MV-4-11 (cell line): ENCODE measurements at regions not wholly inside any gene's neighbourhood (a gene's known extent, or its start where the extent isn't known, plus 50 kb on each side); places are given as distances from the start of the nearest gene placed in this dataset.
"Not testable (repeated sequence)": the region's sequence is repeated elsewhere in the genome, so short reads cannot be mapped to it uniquely, and the experiment has no call there.

ENCODE experiments used
- DNase-seq: peaks from one replicate; lab custom pipeline; 2025; lab: John Stamatoyannopoulos, UW

DNA sequence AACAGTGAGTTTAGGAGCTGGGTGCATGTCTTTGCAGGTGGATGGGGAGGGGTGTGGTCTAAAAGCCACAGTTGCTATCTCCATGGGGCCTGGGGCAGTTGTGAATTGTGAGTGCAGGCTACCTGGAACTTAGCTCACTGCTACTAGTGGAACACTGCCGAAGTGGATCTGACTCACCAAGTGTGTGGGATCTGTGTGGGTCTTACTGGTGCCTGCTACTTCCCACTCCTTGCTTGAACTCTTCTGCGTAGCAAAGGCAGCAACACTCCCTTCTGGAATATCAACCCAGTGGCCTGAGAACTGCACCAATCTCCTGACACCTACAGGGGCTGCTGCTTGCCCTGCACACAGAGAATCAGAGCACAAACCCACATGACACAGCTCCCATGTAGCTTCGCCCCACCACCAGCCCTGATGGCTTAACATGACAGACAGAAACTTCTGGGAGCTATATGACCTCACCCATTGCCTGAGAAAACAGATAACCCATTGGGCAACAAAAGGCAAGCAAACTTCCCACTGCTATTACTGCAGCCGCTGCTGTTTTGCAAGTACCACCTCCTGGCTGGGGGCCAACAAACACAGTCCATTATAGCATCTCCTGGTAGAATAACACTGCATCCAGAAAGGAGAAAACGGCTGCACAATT, 455.1 kb upstream of the DDX18 start:
- no peak for DNase-seq

DNA sequence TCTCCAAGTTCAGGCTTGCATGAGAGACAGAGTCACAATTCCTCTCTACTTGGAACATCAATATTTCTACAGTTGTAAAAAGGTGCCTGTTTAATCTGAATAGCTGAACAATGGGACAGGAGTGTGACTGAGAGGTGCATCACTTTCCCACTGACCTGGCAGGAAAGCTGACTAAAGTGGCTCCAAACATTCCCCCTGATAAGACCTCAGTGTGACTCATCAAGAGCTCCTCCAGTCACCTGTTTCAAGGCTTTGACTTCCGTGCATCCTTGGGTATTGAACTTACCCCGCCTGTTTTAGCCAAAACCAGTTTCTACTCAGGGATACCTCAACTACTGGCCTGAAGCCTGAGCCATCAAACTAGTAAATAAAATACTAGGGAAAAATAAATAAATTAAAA, 453.9 kb upstream of the DDX18 start:
- DNase-seq, result no peak

DNA sequence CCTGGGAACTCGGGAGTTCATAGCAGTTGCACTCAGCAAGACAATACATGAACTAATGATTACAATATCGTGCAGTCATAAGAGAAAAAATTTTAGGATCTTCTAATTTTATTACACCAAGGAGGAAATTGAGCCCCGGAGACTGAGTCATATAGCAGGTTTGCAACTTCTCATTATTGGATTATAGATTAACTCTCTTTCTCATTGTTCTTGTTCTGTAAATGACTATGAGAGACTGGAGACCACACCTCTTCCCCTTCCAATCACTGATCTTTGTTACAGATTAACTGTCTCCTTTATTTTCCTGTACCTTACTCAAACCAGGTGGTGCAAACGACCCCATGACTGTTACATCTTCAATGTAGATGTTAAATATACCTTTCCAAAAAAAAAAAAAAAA, 435.8 kb upstream of the DDX18 start:
- no peak for DNase-seq

DNA sequence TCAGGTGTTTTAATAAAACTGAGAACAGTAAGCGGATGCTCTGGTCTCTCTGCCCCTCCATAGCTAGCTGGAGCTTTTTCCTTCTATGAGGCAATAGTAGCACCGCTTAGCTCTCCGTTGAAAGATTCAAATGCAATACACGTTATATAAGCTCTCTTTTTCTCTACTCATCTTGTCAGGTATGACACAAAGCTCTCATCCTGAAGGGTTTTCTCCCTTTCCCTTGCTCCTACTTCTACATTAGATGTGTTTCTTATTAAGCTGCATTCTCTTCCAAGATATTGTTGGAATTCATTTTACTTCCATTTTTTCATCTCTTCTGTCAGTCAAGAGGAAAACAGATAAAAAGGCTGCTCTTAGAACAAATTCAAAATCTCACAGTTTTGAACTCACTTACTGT, 434.6 kb upstream of the DDX18 start:
- no peak for DNase-seq

DNA sequence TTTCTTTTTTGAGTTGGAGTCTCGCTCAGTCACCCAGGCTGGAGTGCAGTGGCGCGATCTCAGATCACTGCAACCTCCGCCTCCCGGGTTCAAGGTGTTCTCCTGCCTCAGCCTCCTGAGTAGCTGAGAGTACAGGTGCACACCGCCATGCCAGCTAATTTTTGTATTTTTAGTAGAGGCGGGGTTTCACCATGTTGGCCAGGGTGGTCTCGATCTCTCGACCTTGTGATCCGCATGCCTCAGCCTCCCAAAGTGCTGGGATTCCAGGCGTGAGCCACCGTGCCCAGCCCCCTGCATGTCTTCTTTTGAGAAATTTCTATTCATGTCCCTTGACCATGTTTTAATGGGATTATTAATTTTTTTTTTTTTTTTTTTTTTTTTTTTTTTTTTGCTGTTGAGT, 430.5 kb upstream of the DDX18 start:
- not testable (repeated sequence) for DNase-seq

DNA sequence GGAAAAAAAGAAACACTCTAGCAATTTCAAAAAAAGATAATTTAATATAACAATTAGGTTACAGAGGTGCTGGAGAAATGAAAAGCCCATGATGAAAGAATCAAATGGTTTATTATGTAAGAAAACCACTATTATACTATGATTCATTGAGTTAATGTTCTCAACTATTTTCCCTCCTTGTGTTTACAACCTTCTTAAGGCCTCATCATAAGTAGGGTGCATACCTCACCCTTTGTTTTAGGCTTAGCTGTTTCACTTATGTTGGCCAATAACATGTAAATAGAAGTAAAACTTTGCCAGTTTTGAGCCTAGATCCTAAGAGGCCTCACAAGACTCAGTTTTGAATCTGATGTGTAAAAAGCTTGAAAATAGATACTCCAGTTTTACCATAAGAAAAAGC, 418.3 kb upstream of the DDX18 start:
- no peak for DNase-seq

DNA sequence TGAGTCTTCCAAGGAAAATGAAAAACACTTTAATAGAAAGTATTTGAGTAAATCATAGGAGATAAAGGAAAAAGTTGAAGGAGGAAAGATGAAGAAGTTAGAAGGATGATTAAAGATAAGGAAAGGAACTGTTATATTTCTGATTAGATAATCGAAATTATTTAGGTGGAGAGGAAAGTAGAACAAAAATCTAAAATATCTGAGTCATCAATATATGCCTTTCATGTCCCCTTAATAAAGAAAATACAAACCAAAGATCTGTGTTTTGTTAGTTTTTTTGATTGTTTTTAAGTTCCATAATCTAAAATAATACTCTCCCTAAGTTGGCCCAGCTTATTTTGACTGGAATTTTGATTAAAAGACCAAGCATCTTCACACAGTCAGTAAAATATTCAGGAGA, 412.9 kb upstream of the DDX18 start:
- no peak for DNase-seq

DNA sequence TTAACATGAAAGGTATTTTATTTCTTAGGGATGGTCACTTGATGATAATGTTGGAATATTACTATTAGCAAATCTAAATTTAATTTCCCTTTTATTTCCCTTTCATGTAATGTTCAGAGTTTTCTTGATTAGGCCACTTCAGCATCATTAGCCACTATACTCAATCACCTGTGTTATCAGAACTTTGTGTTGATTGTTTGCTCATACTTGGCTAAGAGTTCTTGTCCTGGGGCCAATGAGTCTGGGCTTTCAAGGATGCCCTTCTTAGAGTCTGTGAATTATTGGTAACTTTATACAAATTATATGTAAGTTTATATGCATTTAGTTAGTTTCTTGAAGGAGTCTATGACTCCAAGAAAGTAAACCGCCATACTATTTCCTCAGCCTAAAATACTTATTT, 408.0 kb upstream of the DDX18 start:
- no peak for DNase-seq

DNA sequence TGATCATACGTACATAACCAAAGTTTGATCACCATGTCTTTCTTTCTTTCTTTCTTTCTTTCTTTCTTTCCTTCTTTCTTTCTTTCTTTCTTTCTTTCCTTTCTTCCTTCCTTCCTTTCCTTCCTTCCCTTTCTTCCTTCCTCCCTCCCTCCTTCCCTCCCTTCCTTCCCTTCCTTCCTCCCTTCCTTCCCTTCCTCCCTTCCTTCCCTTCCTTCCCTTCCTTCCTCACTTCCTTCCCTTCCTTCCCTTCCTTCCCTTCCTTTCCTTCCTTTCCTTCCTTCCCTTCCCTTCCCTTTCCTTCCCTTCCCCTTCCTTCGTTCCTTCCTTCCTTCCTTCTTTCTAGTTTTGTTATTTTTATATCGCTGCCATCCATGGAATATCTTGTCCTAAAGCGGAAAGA, 406.7 kb upstream of the DDX18 start:
- no peak for DNase-seq

DNA sequence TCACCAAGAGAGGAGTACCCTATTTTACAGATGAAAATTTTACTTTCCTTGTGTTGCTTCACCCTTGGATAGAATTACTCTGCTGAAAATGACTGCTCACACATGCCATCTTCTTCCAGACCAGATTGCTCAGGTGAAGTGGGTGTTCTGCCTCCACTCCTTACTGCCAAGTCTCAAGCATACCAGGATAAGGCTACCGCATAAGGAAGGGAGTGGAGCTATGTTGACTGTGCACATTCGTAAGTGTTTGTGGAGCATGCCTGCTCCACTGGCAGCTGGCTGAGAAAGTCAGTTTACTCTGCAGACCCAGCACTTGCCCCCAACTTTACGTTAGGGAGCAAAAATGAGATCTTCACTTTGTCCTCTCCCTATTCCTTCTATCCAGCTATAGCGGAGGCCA, 405.0 kb upstream of the DDX18 start:
- DNase-seq, result no peak

DNA sequence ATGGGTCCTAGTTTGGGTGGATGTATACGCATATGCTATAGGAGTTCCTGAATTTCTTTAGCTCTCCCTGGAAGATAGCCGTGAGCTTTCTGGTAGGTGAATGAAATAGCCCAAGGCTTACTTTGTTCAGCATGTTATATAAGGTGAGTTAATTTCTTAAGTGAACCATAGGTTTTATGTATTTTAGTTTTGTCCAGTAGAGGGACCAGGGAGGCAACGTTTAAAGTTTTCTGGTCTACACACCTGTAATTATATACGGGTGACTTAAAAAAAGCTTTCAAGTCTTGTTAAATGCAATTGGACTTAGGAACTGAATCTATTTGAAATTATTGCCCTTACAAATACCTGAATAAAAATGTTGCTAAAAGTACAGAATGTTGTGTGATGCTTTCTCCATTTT, 402.5 kb upstream of the DDX18 start:
- no peak for DNase-seq

DNA sequence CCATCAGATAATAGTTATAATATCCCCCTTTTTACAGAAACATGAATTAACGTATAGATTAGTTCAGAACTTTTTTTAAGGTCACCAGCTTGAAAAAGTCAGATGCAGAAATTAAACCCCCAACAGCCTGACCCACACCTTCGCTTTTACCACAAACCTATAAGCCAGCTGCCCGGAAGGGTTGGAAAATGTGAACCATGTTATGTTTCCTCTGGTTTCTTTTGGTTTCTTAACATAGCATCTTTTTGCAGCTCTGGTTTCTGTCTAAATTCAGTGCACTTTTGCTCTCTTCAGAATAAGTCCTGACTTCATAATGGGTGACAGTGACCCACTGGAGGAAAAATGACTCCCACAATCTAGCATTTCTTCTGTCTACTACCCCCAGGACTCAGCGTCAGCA, 381.7 kb upstream of the DDX18 start:
- DNase-seq, result no peak

DNA sequence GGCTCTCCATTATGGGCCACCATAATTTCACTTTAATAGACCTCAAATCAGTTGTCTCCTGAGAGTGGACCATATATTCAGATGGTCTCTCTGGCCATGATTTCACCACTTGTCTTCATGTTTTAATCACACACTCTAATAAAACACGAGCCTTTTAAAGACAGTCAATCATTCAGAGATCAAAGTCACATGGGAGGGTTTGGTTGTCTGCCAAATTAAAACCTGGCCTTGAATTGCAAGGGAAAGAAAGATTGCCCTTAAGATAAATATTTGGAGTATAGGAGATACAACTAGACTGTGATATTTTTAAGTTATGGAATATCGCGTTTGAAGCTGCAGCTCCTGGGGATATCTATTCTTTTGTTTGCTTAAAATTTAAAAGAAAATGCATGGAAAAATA, 377.8 kb upstream of the DDX18 start:
- DNase-seq, result no peak

DNA sequence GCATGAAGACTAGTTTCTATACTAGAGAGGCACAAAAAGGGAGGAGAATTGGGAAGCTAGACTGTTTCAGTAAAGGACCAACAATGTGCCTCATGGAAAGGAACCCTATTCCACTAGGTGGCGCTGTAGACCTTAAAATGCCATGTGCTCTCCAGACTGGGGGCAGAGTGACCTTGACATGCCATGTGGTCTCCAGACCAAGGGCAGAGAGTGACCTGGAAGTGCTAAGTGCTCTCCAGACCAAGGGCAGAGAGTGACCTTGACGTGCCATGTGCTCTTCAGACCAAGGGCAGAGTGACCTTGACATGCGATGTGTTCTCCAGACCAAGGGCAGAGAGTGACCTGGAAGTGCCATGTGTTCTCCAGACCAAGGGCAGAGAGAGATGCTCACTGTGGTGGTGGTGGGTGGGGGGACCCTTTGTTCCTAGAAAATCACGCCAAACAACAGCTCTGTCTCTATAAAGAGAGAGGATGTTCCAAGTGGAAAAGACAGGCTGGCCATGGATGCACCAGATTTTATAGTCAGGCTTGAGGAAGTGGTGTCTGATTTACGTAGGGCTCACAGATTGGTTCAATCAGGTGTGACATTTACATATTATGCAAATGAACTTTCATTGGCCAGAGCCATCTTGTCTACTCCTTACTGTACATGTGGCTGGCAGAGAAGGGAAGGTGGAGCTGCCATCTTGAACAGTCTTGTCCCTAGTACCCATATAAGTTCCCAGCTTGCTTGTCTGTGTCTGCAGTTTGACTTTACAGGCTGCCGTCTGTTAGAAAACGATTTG, 344.0 kb upstream of the DDX18 start:
- DNase-seq, result peak; percentile 26

DNA sequence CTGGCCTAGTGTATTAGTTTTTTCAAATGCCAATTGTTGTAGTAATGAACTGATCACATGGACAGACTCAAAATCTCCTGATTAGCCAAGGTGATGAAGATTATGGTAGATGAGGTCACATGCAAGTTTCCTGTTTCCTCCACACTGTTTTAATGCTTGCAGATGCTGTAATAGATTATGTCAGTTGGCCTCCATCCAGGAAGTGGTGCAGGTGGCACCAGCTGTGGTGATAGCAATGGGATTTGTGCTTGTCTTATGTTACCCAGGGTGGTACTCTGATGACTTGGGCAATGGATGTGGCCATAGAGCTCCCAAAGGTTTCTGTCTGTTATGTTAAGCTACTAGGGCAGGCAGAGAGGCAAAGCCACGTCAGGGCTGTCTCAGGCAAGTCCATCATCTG, 332.9 kb upstream of the DDX18 start:
- no peak for DNase-seq

DNA sequence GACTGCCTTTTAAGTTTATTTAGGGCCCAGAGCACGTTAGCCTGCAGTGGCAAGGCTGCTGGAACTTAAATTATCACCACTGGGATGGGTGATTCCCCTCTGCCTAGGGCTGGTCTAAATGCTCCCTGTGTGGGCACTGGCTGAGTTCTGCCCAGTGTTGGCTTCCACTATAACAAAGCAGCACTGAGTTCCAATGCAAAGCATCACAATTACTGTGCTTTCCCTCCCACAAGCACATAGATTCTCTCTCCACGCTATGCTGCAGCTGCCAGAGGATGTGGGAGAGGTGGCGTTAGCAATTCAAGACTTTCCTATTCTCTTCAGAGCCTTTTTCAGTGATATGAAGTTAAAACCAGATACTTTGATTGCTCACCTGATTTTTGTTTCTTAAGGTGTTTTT, 328.9 kb upstream of the DDX18 start:
- no peak for DNase-seq

DNA sequence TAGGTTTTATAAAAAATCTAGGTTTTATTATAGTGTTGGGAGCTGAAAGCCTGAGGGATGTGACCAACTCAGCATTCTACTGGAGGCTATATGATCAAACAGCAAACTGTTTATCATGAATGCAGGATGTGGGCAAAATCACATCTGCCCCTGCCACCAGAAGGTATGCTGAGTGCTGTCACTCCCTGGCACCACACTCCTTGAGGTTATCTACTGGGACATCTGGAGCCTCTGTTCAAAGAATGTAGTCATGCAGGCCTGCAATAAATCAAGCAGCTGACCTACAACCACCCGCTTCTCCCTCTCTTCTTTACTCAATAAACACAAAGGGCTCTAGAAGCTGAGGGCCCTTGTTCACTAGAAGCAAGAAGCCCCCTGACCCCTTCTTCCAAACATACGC, 328.4 kb upstream of the DDX18 start:
- DNase-seq, result no peak

DNA sequence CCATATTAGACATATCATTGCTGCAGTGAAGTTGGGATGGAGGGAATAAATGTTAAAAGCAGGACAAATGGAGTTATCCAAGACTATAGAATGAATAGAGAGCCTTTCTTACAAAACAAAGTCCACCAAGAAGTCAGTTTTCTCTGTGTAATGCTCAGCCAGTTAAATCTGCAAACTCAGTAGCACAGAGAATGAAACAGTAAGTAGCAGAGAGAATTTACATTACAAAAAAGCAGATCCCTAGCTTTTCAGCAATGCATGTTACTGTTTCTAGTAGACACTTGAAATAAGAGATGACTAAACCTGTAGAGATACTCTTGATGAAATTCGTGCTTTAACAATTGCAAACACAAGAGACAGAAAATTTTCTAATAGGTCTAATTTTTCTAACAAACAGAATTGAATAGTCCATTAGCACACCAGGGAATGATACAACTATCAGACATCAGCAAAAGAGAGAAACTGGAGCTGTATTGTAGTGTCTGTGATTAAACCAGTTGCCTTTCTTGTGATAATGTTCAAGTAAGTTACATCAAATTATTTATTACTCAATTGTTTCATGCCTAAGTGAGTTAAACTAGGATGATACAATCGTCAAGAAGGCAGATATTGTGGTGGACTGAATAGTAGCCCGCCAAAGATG, 322.2 kb upstream of the DDX18 start:
- DNase-seq, result no peak

DNA sequence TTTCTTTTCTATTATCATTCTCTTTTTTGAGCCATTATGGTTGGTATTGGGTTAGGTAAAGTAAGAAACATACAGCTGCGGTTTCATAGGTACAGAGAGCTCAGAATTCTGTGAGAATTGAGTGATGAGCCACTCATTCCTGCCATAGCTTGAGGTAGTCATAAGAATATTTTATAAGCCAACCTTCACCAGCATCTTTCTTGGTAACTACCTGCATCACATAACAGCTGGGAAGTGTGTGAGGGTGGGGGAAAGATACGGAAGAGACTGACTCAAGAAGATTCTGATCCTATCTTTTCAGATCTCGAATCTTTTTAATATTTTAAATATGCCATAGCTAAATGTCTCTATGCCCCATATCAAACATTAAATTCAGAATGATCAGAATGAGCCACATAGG, 313.8 kb upstream of the DDX18 start:
- DNase-seq, result no peak

DNA sequence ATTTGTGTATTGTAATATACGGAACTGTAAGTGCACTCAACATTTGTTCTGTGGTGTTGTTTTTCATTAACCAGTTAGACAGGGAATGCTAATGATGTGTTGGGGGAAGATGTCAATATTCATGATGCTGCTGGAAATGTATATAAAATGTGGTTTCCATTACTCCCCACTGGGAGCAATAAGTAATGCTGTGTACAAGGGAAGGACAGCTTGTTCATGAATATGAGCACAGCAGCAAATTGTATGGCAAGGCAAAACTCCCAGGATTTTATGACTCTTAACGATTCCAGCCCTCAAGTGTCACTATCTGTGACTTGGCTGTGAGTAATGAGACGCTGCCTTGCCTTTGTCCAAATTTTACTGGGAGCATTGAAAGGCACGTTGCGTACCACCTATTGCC, 312.4 kb upstream of the DDX18 start:
- no peak for DNase-seq

DNA sequence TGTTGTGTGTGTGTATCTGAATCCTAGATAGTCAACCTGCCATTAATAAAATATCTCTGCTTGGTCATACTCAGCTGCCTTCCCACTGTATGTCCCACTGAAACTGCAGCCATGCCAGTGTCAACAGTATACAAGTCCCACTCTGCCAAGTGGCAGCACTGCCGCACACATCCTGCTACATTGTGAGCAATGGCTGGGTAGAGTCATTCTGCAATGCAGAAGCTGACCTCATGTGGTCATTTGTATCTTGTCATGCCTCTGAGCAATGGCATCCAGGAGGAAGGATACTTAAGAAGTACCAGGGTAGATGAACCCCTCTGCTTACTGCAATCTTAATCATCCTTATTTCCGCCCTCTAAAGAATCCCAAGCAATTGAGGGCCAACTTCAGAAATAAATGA, 302.2 kb upstream of the DDX18 start:
- DNase-seq, result no peak

DNA sequence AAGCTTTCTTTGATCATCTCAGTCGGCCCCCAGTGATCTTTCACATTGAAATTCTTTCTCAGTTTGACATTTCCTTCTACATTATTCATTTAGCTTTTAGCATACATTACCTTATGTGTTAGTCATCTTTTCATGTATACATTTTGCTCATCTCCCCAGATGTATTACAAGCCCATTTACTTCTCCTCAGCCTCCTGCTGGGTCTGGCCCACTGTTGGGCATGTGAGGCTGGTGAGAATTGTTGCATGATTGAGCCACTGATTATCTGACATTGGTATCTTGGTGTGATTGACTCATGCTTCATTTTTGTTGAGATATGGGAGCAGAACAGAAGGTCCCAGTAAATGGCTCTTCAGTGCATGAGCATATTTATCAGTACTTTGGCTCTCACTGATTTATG, 300.1 kb upstream of the DDX18 start:
- no peak for DNase-seq

DNA sequence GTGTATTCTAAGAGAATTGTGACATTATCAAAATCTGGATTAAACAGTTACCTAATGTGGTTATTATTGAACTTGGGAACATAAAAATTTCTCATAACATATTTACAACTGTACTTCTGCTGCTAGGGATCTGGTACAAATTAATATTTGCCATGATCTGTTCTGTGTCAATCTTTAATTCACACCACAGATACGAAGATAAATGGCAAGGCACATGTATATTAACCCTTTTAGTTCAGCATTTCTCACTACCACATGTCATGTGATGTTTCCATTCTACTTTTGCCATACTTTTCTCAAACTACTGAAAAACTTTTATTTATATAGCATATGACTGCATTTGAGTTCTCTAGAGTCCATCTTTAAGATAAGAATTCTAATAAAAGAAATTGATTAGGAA, 295.3 kb upstream of the DDX18 start:
- DNase-seq, result no peak

DNA sequence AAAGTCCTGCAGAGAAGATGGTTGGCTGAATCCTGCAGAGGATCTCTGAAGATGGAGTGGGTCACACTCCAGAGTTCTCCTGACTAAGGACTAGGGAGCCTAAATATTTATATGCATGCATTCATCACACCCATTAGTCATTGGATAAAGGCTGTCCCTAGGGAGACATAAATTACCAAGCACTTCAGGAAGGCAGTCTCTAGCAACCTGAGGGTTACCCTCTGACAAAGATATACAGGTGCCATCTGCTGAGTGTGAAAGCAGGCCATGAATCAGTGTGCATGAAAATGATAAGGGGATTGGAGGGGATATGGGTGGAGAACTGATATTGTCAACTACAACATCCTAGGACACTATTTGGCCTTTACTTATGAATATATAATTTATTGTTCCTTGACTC, 294.8 kb upstream of the DDX18 start:
- DNase-seq, result no peak
